Erythroblast (primary cell): ENCODE measurements at regions not wholly inside any gene's neighbourhood (a gene's known extent, or its start where the extent isn't known, plus 50 kb on each side); places are given as distances from the start of the nearest gene placed in this dataset.

Experiments used
- GATA1 ChIP-seq: IDR thresholded peaks from 2 replicates; pipeline ENCODE4 v1.6.1; 2011; ENCODE audit warnings: low read depth, mild to moderate bottlenecking, control low read depth, low read length, moderate library complexity
- POLR2A ChIP-seq: IDR thresholded peaks from 2 replicates; pipeline ENCODE4 v1.6.1; 2011; ENCODE audit warnings: mild to moderate bottlenecking, low read length

- TF ChIP-seq POLR2A (no peak), GATA1 (no peak)
These were observed 423.9 kb upstream of the MAP2 start for GRCh38 chr2:208999911-209000310.
